KG1 (cell line): ENCODE measurements at regions not wholly inside any gene's neighbourhood (a gene's known extent, or its start where the extent isn't known, plus 50 kb on each side); places are given as distances from the start of the nearest gene placed in this dataset.
"Not testable (repeated sequence)": the region's sequence is repeated elsewhere in the genome, so short reads cannot be mapped to it uniquely, and the experiment has no call there.

Source experiments
- DNase-seq: peaks from one replicate; lab custom pipeline; 2025; lab: John Stamatoyannopoulos, UW

GRCh38 chr6:77324866-77325265 lies 138.4 kb downstream of the HTR1B start:
- no peak for DNase-seq

- DNase-seq, result no peak
Measured at GRCh38 chr6:77322604-77323003, 140.7 kb downstream of the HTR1B start.

- no peak for DNase-seq
Measured at GRCh38 chr6:77318256-77318655, 145.0 kb downstream of the HTR1B start.

GRCh38 chr6:77313595-77313994 lies 149.7 kb downstream of the HTR1B start:
- no peak for DNase-seq

GRCh38 chr6:77299931-77300330 lies 163.4 kb downstream of the HTR1B start:
- no peak for DNase-seq

- DNase-seq, result no peak
Measured at GRCh38 chr6:77298283-77298682, 165.0 kb downstream of the HTR1B start.

- peak; percentile 4 for DNase-seq
Measured at GRCh38 chr6:77292564-77293546, 170.4 kb downstream of the HTR1B start.

GRCh38 chr6:77290798-77291197 lies 172.5 kb downstream of the HTR1B start:
- no peak for DNase-seq

- no peak for DNase-seq
Measured at GRCh38 chr6:77286541-77286940, 176.8 kb downstream of the HTR1B start.

GRCh38 chr6:77273929-77274328 lies 189.4 kb downstream of the HTR1B start:
- no peak for DNase-seq

- no peak for DNase-seq
Measured at GRCh38 chr6:77264970-77265369, 198.3 kb downstream of the HTR1B start.

- DNase-seq, result no peak
Measured at GRCh38 chr6:77263003-77263402, 200.3 kb downstream of the HTR1B start.

GRCh38 chr6:77251801-77252200 lies 211.5 kb downstream of the HTR1B start:
- not testable (repeated sequence) for DNase-seq

GRCh38 chr6:77249560-77249959 lies 213.7 kb downstream of the HTR1B start:
- DNase-seq, result no peak

- DNase-seq, result no peak
Measured at GRCh38 chr6:77245026-77245425, 218.3 kb downstream of the HTR1B start.

- no peak for DNase-seq
Measured at GRCh38 chr6:77231438-77232305, 231.6 kb downstream of the HTR1B start.

- no peak for DNase-seq
Measured at GRCh38 chr6:77228279-77228678, 235.0 kb downstream of the HTR1B start.

GRCh38 chr6:77217896-77218295 lies 245.4 kb downstream of the HTR1B start:
- no peak for DNase-seq

- no peak for DNase-seq
Measured at GRCh38 chr6:77205936-77206335, 257.4 kb downstream of the HTR1B start.

GRCh38 chr6:77204555-77204954 lies 258.7 kb downstream of the HTR1B start:
- no peak for DNase-seq

GRCh38 chr6:77183447-77183846 lies 279.8 kb downstream of the HTR1B start:
- no peak for DNase-seq

- no peak for DNase-seq
Measured at GRCh38 chr6:77181749-77182148, 281.5 kb downstream of the HTR1B start.

- no peak for DNase-seq
Measured at GRCh38 chr6:77180326-77180725, 283.0 kb downstream of the HTR1B start.
